ENCODE measurements at regions not wholly inside any gene's neighbourhood (a gene's known extent, or its start where the extent isn't known, plus 50 kb on each side); places are given as distances from the start of the nearest gene placed in this dataset.

GRCh38 chr9:515665-516064 is 301.0 kb downstream of the DOCK8 start:
- intact Hi-C loops (cut with DNase I) = no loop called here
- DNase-seq (ENCODE audit: low spot score) = no peak

DNA sequence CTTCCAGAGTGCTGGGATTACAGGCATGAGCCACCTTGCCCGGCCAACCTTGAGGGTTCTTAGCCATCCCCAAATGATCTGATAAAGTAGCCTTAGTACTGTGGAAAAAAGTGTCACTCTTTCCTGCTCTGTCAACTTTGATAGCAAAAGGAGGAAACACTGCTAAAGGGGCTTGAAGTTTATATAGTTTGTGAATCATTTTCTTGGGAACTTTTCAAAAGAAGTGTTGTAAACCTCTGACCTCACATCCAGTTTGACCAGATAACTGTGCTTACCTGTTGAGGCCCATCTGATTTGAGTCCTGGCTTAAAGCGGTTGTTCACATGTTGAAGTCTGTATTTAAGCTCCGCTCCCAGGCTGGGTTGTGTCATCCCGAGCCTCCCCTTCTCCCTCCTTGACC is 303.3 kb downstream of the DOCK8 start:
- DNase-seq (ENCODE audit: low spot score) = no peak
- intact Hi-C loops (cut with DNase I) = no loop called here

DNA sequence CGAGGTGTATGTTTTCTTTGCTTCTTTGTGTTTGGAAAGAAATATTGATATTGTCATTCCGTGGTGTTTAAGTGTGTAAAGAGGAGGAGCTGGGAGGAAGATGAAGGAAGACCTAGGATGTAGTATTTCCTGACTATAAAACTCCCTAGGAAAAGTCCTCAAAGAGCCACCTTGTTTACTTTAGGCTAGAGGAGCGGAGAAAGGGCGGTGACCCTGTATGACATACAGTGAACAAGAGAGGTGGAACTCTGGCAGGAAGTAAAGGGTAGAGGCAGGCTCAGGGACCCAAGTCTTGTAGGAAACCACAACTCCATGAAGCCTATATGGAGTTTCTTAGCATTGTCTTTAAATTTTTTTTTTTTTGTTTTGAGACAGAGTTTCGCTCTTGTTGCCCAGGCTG is 303.9 kb downstream of the DOCK8 start:
- no peak for DNase-seq (ENCODE audit: low spot score)
- intact Hi-C loops (cut with DNase I) = no loop called here

DNA sequence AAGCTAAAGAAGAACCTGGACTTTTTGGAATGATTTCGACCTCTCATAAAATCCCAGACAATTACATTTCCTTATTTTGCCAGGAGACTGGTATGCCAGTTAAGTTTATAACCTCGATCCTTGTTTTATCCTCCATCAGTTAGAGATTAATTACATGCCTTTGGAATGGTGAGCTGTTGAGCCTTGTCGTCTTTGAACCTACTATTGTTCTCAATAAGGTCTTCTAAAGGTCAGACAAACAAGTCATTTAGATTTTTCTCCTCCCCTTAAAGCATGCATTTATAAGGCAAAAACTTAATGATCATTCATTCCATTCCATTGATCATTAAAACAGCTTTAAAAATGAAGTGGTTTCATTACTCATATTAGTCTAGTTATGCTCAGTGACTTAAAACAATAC is 304.9 kb downstream of the DOCK8 start:
- intact Hi-C loops (cut with DNase I) = no loop called here
- DNase-seq (ENCODE audit: low spot score) = no peak

- intact Hi-C loops (cut with DNase I) = no loop called here
- DNase-seq (ENCODE audit: low spot score) = no peak
Measured at GRCh38 chr9:520302-520701, 305.6 kb downstream of the DOCK8 start.

- no peak for DNase-seq (ENCODE audit: low spot score)
- intact Hi-C loops (cut with DNase I) = no loop called here
Measured at GRCh38 chr9:522190-522589, 307.5 kb downstream of the DOCK8 start.

DNA sequence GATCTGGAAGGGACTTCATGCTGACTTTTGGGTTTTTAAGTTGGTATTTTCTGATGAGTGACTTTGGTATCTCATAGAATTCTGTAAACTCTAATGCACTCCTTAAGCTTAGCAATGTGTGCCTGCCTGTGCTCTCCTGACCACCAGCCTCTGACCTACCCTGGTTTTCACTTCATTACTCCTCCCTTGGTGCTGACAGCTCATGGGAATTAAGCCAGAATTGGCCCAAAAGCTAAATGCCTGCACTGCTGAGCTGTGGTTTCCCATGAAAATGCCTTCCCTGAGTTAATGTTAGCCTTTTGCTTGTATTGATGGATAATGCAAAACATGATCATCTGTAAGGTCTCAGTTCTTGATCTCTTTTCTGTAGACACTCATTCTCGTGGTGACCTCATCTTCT is 308.0 kb downstream of the DOCK8 start:
- DNase-seq (ENCODE audit: low spot score) = no peak
- intact Hi-C loops (cut with DNase I) = no loop called here

GRCh38 chr9:523444-523843 is 308.8 kb downstream of the DOCK8 start:
- intact Hi-C loops (cut with DNase I) = no loop called here
- DNase-seq (ENCODE audit: low spot score) = no peak

DNA sequence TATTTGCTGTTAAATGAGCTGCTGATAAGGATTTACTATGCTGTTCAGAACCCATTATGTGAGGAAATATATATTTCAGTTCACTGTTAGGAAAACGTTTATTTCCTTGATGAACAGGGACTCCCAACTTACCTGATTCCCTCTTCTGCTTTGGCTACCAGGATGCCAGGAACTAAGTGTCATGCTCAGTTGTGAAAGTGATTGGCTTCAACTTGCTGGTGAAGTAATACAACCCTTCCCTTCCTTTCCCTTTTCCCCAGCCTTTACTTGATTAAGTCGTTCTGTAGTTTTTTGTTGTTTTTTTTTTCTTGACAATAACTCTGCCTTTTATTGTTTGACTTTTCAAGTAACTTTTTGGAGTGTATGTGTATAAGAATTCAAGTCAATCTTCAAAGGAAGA is 309.3 kb downstream of the DOCK8 start:
- intact Hi-C loops (cut with DNase I) = no loop called here
- no peak for DNase-seq (ENCODE audit: low spot score)

DNA sequence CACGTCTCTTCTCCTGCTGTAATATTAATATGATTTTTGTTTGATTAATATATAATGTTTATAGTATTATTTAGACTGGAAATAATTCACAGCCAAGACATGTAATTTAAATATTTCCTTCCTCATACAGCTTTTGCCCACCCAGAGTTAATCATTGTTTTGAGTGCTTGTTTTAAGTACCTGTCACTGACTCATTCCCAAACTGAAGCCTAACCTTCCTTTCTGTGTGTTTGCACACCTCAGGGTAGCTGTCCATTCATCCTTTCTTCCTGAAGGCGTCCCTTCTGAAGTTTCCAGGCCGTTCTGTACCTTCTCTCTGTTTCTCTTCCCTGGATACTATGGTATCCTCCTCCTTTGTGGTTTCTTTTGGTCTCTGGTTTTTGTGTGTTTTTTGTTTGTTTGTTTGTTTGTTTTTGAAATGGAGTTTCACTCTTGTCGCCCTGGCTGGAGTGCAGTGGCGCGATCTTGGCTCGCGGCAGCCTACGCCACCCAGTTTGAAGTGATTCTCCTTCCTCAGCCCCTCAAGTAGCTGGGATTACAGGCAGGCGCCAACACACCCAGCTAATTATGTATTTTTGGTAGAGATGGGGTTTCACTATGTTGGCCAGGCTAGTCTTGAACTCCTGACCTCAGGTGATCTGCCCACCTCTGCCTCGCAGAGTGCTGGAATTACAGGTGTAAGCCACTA is 312.4 kb downstream of the DOCK8 start:
- DNase-seq (ENCODE audit: low spot score) = no peak
- intact Hi-C loops (cut with DNase I) = no loop called here

DNA sequence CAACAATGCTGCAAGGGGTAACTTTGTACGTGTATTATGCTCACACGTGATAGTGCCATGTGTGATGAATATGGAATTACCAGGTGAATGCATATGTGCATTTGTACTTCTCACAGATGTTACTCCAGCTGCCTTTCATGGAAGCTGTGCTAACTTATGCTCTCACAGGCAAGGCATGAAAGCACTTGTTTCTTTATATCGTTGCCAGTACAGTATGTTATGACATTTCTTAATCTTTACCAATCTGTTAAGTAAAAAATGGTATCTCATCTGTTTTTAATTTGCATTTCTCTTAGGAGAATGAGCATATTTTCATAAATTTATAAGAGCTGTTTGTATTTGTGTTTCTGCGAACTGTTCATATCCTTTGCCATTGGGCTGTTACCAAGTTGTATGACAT is 311.8 kb upstream of the DMRT1 start:
- intact Hi-C loops (cut with DNase I) = no loop called here

GRCh38 chr9:530681-531080 is 310.8 kb upstream of the DMRT1 start:
- intact Hi-C loops (cut with DNase I) = no loop called here
- DNase-seq (ENCODE audit: low spot score) = no peak

More for the DNA sequence above, 311.8 kb upstream of the DMRT1 start:
- no peak for DNase-seq (ENCODE audit: low spot score)

- intact Hi-C loops (cut with DNase I) = no loop called here
- no peak for DNase-seq (ENCODE audit: low spot score)
Measured at GRCh38 chr9:532707-533106, 308.8 kb upstream of the DMRT1 start.

DNA sequence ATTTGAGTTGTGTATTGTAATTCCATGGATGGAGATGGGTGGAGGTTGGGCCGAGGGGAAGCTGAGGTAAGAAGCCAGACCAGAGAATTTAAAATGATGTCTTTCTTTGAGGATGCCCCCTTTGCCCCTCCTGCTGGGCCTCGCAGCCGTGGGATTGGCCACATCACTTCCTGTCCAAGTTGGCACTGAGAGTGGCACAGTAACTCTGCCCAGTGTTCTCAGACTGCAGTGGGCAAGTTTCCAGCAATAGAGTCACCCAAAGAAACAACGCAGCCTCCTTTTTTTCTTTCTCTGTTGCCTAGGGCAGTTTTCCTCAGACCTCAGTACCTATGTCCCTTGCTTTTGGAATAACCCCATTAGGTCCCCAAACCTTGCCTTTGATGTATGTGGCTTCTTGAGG is 306.6 kb upstream of the DMRT1 start:
- intact Hi-C loops (cut with DNase I) = no loop called here
- DNase-seq (ENCODE audit: low spot score) = no peak

DNA sequence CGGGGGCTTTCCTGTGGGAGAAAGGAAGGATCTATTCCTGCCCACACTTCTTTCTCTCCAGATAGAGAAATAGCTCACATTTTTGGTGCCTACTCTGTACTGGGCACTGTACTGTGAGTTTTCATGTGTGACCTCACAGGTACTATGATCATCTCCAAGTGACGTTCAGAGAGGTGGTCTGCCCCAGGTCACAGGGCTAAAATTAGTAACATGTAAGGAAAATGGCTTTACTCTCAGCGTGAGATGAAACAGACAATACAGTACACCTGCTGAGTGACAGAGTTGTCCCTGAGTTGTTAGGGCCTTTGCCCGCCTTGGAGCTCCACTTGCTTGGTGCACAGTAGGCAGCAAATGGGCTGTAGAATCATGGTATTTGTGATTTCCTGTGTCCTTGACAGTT is 306.1 kb upstream of the DMRT1 start:
- no peak for DNase-seq (ENCODE audit: low spot score)
- intact Hi-C loops (cut with DNase I) = no loop called here

GRCh38 chr9:536597-537511 is 304.6 kb upstream of the DMRT1 start:
- DNase-seq (ENCODE audit: low spot score) = no peak
- intact Hi-C loops (cut with DNase I) = no loop called here

GRCh38 chr9:543478-543877 is 298.0 kb upstream of the DMRT1 start:
- intact Hi-C loops (cut with DNase I) = no loop called here
- no peak for DNase-seq (ENCODE audit: low spot score)

DNA sequence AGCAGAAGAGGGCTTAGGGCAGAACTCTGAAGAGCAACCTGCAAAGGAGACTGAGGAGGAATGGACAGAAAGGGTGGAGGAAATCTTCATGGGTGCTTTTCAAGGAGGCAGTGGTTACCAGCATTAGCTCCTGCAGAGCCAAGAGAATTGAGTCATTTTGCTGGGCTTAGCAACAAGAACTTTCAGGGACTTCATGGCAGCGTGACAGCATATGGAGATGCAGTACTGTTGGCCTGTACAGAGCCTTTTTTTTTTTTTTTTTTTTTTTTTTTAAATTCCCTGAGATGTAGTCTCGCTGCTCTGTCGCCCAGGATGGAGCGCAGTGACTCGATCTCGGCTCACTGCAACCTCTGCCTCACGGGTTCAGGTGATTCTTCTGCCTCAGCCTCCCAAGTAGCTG is 296.0 kb upstream of the DMRT1 start:
- DNase-seq (ENCODE audit: low spot score) = no peak
- intact Hi-C loops (cut with DNase I) = loop anchor here (5.0 kb wide), 1 partner anchor 138 kb away; no protein-coding TSS in a partner anchor

GRCh38 chr9:546235-546634 is 295.3 kb upstream of the DMRT1 start:
- no peak for DNase-seq (ENCODE audit: low spot score)
- intact Hi-C loops (cut with DNase I) = loop anchor here (5.0 kb wide), 1 partner anchor 139 kb away; no protein-coding TSS in a partner anchor

- intact Hi-C loops (cut with DNase I) = loop anchor here (5.0 kb wide), 1 partner anchor 140 kb away; no protein-coding TSS in a partner anchor
- no peak for DNase-seq (ENCODE audit: low spot score)
Measured at GRCh38 chr9:546797-547223, 294.7 kb upstream of the DMRT1 start.

GRCh38 chr9:547314-547713 is 294.2 kb upstream of the DMRT1 start:
- intact Hi-C loops (cut with DNase I) = loop anchor here (5.0 kb wide), 1 partner anchor 140 kb away; no protein-coding TSS in a partner anchor
- DNase-seq (ENCODE audit: low spot score) = no peak
